ENCODE measurements at regions not wholly inside any gene's neighbourhood (a gene's known extent, or its start where the extent isn't known, plus 50 kb on each side); places are given as distances from the start of the nearest gene placed in this dataset.

- no peak for TF ChIP-seq CTCF (IDR thresholded peaks at IDR 0.05; ENCODE audit: insufficient read depth, low read depth, low read length)
- TF ChIP-seq EZH2 (IDR thresholded peaks at IDR 0.05; ENCODE audit: insufficient read depth, low read length): no peak
These were observed 594.3 kb upstream of the ADGRL3 start for GRCh38 chr4:60605646-60606354.

Data from astrocyte (in vitro differentiated cells and primary cell).